HUDEP-2 (cell line): ENCODE measurements at regions not wholly inside any gene's neighbourhood (a gene's known extent, or its start where the extent isn't known, plus 50 kb on each side); places are given as distances from the start of the nearest gene placed in this dataset.

ENCODE experiments used
- DNase-seq, 76 experiments: peaks; one replicate each; lab custom pipeline; 2025; ENCODE audit not compliant: unreplicated experiment in 76 of 76; lab: John Stamatoyannopoulos, UW

GRCh38 chr5:96285823-96286222 is 147.2 kb downstream of the PCSK1 start:
- no peak for DNase-seq

DNA sequence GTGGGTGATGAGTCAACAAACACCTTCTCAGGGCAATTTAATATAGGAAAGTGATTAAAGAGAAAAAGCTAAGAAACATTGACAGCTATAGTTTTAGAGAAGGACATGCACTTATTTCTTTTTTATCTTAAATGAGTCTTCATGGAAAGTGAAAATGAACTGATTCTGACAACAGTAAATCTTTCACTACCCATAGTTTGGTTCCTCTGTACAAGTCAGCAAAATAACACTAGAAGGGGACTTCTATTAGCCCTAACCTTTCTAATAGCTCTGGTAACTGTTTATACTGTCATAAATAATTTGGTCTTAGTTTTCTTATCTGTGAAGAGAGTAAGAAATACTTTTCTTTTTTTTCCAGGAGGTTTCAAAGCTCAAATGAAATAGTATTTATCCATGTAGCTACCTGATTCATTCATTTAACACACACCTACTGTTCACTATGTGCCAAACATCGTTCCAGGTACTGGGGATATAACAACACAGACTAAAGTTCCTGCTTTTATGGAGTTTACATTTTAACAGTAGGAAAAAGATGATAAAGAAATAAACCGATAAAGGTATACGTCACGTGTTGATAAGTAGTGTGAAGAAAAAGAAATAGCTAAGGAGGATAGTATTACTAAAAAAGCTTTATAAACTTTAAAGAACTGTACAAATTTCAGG is 148.2 kb downstream of the PCSK1 start:
- DNase-seq, result no peak

DNA sequence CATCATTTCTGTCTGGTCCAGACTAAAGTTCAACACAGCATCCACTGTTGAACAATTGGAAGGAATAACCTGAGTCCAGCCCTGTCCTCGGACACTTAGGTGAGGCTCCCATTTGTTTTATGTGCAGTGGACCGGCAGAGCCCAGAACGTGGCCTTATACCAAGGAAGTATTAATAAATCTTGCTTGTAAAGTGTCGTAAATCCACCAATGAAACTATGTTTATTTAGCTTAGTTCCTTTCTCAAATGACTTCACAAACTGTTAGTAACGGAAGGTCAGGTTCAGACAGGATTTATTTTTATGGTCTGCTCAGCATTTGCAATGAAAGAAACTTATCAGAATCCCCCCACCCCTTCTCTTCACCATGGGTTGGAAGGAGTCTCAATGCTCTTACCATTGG is 149.5 kb downstream of the PCSK1 start:
- DNase-seq, result no peak

GRCh38 chr5:96282020-96282419 is 151.0 kb downstream of the PCSK1 start:
- DNase-seq, result no peak

DNA sequence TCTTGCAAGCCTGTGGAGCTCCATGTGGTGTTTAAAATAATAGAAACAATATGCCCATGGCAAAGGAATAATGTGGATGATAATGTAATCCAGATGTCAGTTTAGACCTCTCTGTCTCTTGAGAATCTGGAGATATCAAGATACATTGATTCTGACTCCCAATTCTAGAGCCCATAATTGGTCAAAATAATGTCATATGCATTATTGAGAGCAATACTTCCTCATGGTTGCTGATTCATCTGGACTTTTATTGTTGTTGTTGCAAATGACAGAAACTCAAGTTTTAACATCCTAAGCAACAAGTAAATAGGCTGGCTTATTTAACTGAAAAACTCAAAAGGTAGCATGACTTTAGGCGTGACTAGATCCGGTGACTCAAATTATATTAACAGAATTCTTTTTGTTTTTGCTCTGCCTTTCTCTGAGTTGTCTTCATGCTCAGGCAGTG is 152.1 kb downstream of the PCSK1 start:
- DNase-seq, result no peak

- no peak for DNase-seq
Observed at GRCh38 chr5:96279801-96280542, 153.1 kb downstream of the PCSK1 start.

DNA sequence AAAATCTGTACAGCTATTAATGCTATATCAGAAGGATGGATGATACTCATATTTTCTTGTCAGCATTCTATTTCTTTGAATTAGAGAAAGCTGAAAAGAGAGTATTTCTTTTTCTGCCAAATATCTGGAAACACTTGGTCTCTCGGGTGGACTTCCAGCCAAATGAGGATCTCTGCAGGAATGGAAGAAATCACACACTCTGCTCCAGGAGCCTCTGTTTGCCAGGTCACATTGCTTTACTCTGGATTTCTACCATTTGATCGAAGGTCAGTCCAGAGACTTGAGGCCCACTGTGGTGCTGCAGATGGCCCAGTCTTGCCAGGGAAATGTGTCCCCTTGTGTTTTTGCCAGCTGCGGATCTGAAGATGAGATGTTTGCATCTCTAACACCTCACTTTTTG is 154.1 kb downstream of the PCSK1 start:
- DNase-seq, result no peak

GRCh38 chr5:96275051-96275450 is 158.0 kb downstream of the PCSK1 start:
- DNase-seq, result no peak

- no peak for DNase-seq
Observed at GRCh38 chr5:96265487-96265886, 167.6 kb downstream of the PCSK1 start.

DNA sequence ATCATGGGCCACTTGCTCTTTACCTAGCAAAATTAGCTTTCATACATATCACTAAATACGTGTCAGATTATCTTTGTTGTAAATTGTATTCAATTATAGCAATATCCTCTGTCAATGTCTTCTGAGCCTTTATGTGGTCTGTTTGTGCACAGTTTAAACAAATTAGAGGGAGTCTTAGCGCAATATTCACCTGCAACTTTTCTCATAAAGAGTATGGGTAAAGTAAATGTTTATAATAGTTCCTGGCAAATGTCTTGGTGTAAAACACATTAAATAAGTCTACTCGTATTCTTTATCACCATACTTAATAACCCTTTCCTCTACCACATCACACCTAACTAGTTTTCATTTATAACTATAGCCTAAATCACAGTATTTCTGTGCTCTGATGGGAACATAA is 169.0 kb downstream of the PCSK1 start:
- no peak for DNase-seq

- no peak for DNase-seq
Observed at GRCh38 chr5:96262105-96262504, 170.9 kb downstream of the PCSK1 start.

DNA sequence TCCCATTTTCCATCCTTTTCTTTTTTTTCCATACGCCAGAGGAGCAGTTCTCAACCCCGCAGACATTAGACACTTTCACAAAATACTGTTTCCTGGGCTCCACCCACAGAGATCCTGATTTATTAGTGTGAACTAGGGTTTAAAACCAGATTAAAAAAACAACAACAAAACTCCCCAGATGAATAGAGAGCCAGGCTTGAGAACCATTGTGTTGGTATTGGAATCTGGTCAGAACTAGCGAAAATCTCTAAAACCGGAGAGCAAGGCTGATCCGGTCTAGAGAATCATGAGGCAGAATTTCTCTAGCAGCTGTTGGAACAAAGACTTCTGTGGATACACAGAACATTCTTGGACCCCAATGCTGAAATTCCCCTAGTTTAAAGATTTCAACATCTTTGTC is 173.0 kb downstream of the PCSK1 start:
- DNase-seq, result no peak

GRCh38 chr5:96259151-96259772 is 173.8 kb downstream of the PCSK1 start:
- DNase-seq, result no peak

GRCh38 chr5:96258692-96259091 is 174.4 kb downstream of the PCSK1 start:
- no peak for DNase-seq

DNA sequence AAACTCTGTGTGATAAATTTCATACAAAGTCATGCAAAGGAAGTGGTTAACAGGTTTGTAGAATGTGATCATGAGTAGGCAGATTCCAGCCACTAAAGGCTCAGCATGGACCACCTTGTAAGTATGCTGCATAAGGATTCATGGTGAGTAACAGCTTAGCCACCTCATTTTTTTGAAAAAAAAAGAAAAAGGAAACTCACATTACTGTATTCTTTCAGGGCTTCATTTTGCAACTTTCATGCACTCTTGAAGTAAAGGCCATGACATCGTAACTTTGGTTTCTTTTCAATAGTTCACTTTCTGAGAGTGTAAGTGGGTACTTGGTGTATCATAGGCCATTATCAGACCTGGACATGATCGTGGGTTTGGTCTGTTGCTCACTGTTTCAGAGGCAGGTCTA is 175.1 kb downstream of the PCSK1 start:
- no peak for DNase-seq

GRCh38 chr5:96256795-96257470 is 176.1 kb downstream of the PCSK1 start:
- no peak for DNase-seq

DNA sequence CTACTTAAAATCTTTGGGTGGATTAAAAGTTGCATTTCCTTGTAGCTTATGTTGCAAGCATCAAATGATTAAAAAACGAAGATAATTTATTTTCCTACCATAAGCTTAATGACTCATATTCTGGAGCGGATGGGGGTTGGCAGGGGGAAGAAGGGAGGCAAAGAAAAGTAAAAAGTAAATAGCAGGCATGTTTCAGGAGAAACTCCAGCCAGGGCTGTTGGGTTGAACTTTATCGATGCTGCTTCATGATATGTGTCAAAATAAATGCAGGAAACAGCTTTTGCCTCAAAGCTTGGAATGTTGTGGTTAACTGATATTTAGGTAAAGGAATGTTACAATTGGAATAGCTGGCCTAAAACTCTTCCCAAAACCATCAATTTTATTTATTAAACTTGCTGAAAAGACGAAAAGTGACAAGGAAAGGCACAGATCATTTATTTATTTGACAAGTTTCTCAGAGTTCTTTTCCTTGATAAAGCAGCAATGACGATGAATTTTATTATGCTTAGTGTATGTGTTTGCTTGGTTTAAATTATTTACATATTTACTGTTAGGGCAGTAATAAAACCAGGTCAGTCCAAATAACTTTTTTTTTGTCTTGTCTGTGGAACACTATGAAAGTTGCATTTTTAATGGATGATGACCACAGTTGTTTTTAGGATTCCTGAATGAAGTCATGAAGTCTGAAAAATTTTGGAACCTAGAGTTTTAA is 177.9 kb downstream of the PCSK1 start:
- no peak for DNase-seq

GRCh38 chr5:96253140-96253539 is 179.9 kb downstream of the PCSK1 start:
- no peak for DNase-seq

GRCh38 chr5:96252596-96252995 is 180.5 kb downstream of the PCSK1 start:
- DNase-seq, result no peak

DNA sequence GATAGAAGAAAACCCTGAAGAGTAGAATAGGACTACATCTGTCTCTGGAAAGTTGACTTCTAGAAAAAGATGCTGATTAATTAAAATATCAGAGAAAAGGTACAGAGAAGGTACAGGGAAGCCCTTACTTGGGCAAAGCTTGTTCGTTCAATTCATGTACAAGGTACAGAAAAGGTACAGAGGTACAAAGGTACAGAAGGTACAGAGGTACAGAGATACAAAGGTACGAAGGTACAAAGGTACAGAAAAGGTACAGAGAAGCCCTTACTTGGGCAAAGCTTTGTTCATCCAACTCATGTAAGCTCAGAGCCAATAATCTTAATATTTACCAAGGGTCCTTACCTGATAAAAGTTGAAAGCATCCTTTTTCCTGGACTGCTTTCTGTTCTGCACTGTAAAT is 182.3 kb downstream of the PCSK1 start:
- DNase-seq, result no peak

- peak in 1 of 76 experiments; percentile 2 for DNase-seq
Observed at GRCh38 chr5:96248131-96248530, 184.9 kb downstream of the PCSK1 start.
